ENCODE measurements at regions not wholly inside any gene's neighbourhood (a gene's known extent, or its start where the extent isn't known, plus 50 kb on each side); places are given as distances from the start of the nearest gene placed in this dataset.

- Mint-ChIP-seq H3K4me1 (ENCODE audit: unreplicated experiment) (no peaks in the 10 kb centered on the region), H3K27me3 (ENCODE audit: unreplicated experiment) (no peaks in the 10 kb centered on the region), H3K4me3 (ENCODE audit: unreplicated experiment) (no peak overlapping the region), H3K9me3 (ENCODE audit: unreplicated experiment) (no peaks in the 10 kb centered on the region), H3K36me3 (ENCODE audit: low read depth, unreplicated experiment) (no peaks in the 10 kb centered on the region), H3K27ac (ENCODE audit: unreplicated experiment) (no peak overlapping the region)
- DNase-seq (ENCODE audit: low spot score) = no peak
- no peak for TF ChIP-seq CTCF (IDR thresholded peaks at IDR 0.05; ENCODE audit: unreplicated experiment)
Measured at GRCh38 chr10:107442035-107442505, 277.6 kb upstream of the SORCS1 start.

GRCh38 chr10:107440741-107441140 lies 276.2 kb upstream of the SORCS1 start:
- no peak for TF ChIP-seq CTCF (IDR thresholded peaks at IDR 0.05; ENCODE audit: unreplicated experiment)
- no peaks in the 10 kb centered on the region for H3K9me3 Mint-ChIP-seq (ENCODE audit: unreplicated experiment)
- H3K36me3 Mint-ChIP-seq (ENCODE audit: low read depth, unreplicated experiment) = no peaks in the 10 kb centered on the region
- DNase-seq (ENCODE audit: low spot score) = no peak
- no peaks in the 10 kb centered on the region for H3K4me1 Mint-ChIP-seq (ENCODE audit: unreplicated experiment)
- H3K4me3 Mint-ChIP-seq (ENCODE audit: unreplicated experiment) = no peak overlapping the region
- H3K27ac Mint-ChIP-seq (ENCODE audit: unreplicated experiment) = no peak overlapping the region
- no peaks in the 10 kb centered on the region for H3K27me3 Mint-ChIP-seq (ENCODE audit: unreplicated experiment)

GRCh38 chr10:107437921-107438320 lies 273.4 kb upstream of the SORCS1 start:
- no peak for DNase-seq (ENCODE audit: low spot score)
- H3K4me1 Mint-ChIP-seq (ENCODE audit: unreplicated experiment) = no peaks in the 10 kb centered on the region
- no peak for TF ChIP-seq CTCF (IDR thresholded peaks at IDR 0.05; ENCODE audit: unreplicated experiment)
- H3K4me3 Mint-ChIP-seq (ENCODE audit: unreplicated experiment) = no peak overlapping the region
- H3K27ac Mint-ChIP-seq (ENCODE audit: unreplicated experiment) = no peak overlapping the region
- no peaks in the 10 kb centered on the region for H3K36me3 Mint-ChIP-seq (ENCODE audit: low read depth, unreplicated experiment)
- H3K9me3 Mint-ChIP-seq (ENCODE audit: unreplicated experiment) = no peaks in the 10 kb centered on the region
- H3K27me3 Mint-ChIP-seq (ENCODE audit: unreplicated experiment) = no peaks in the 10 kb centered on the region

- H3K9me3 Mint-ChIP-seq (ENCODE audit: unreplicated experiment) = no peaks in the 10 kb centered on the region
- H3K27me3 Mint-ChIP-seq (ENCODE audit: unreplicated experiment) = no peaks in the 10 kb centered on the region
Measured at GRCh38 chr10:107436568-107436967, 272.1 kb upstream of the SORCS1 start.

GRCh38 chr10:107434854-107435253 lies 270.3 kb upstream of the SORCS1 start:
- Mint-ChIP-seq H3K4me1 (ENCODE audit: unreplicated experiment) (no peaks in the 10 kb centered on the region), H3K9me3 (ENCODE audit: unreplicated experiment) (no peaks in the 10 kb centered on the region), H3K36me3 (ENCODE audit: low read depth, unreplicated experiment) (no peaks in the 10 kb centered on the region), H3K27ac (ENCODE audit: unreplicated experiment) (no peak overlapping the region), H3K4me3 (ENCODE audit: unreplicated experiment) (no peak overlapping the region), H3K27me3 (ENCODE audit: unreplicated experiment) (no peaks in the 10 kb centered on the region)
- DNase-seq (ENCODE audit: low spot score) = no peak
- no peak for TF ChIP-seq CTCF (IDR thresholded peaks at IDR 0.05; ENCODE audit: unreplicated experiment)

More at GRCh38 chr10:107436568-107436967, 272.1 kb upstream of the SORCS1 start:
- Mint-ChIP-seq H3K4me1 (ENCODE audit: unreplicated experiment) (no peaks in the 10 kb centered on the region), H3K4me3 (ENCODE audit: unreplicated experiment) (no peak overlapping the region), H3K36me3 (ENCODE audit: low read depth, unreplicated experiment) (no peaks in the 10 kb centered on the region), H3K27ac (ENCODE audit: unreplicated experiment) (no peak overlapping the region)
- DNase-seq (ENCODE audit: low spot score) = no peak
- TF ChIP-seq CTCF (IDR thresholded peaks at IDR 0.05; ENCODE audit: unreplicated experiment) = no peak

Data from endothelial cell (in vitro differentiated cells).